Dermis microvascular lymphatic vessel endothelial cell (primary cell): ENCODE measurements at regions not wholly inside any gene's neighbourhood (a gene's known extent, or its start where the extent isn't known, plus 50 kb on each side); places are given as distances from the start of the nearest gene placed in this dataset.

Source experiments
- DNase-seq, 2 donors: peaks; one replicate each; pipeline versions ENCODE4 v3.0.0 to v3.0.0-alpha.2; 2010; ENCODE audit warnings: low read depth in 2 of 2

GRCh38 chr11:97263183-97263858 lies 873.5 kb downstream of the JRKL start:
- no peak for DNase-seq

- no peak for DNase-seq
These were observed 879.7 kb downstream of the JRKL start for GRCh38 chr11:97269527-97269926.

GRCh38 chr11:97279341-97279740 lies 889.5 kb downstream of the JRKL start:
- no peak for DNase-seq

- DNase-seq, result no peak
These were observed 890.5 kb downstream of the JRKL start for GRCh38 chr11:97280347-97280746.

GRCh38 chr11:97289823-97290222 lies 900.0 kb downstream of the JRKL start:
- DNase-seq, result no peak

GRCh38 chr11:97290464-97291041 lies 900.7 kb downstream of the JRKL start:
- DNase-seq, result no peak

GRCh38 chr11:97296301-97296700 lies 906.5 kb downstream of the JRKL start:
- no peak for DNase-seq

- no peak for DNase-seq
These were observed 919.5 kb downstream of the JRKL start for GRCh38 chr11:97309291-97309690.

GRCh38 chr11:97325693-97326092 lies 935.9 kb downstream of the JRKL start:
- no peak for DNase-seq

GRCh38 chr11:97332271-97332670 lies 942.5 kb downstream of the JRKL start:
- no peak for DNase-seq

- DNase-seq, result no peak
These were observed 946.3 kb downstream of the JRKL start for GRCh38 chr11:97336064-97336463.

- DNase-seq, result no peak
These were observed 955.2 kb downstream of the JRKL start for GRCh38 chr11:97345032-97345431.

- no peak for DNase-seq
These were observed 959.4 kb downstream of the JRKL start for GRCh38 chr11:97349201-97349600.

GRCh38 chr11:97351939-97352338 lies 962.1 kb downstream of the JRKL start:
- no peak for DNase-seq

- no peak for DNase-seq
These were observed 964.2 kb downstream of the JRKL start for GRCh38 chr11:97354026-97354425.

- DNase-seq, result no peak
These were observed 964.8 kb downstream of the JRKL start for GRCh38 chr11:97354576-97354975.

GRCh38 chr11:97355230-97355629 lies 965.4 kb downstream of the JRKL start:
- DNase-seq, result no peak

- no peak for DNase-seq
These were observed 966.3 kb downstream of the JRKL start for GRCh38 chr11:97356144-97356543.

- DNase-seq, result no peak
These were observed 969.2 kb downstream of the JRKL start for GRCh38 chr11:97359016-97359415.

- DNase-seq, result peak in 1 of 2 donors; percentile 17
These were observed 972.1 kb downstream of the JRKL start for GRCh38 chr11:97361812-97362378.

GRCh38 chr11:97363331-97363730 lies 973.5 kb downstream of the JRKL start:
- no peak for DNase-seq

GRCh38 chr11:97364047-97364446 lies 974.2 kb downstream of the JRKL start:
- DNase-seq, result peak; percentile 28 to 71

GRCh38 chr11:97367406-97368083 lies 977.7 kb downstream of the JRKL start:
- no peak for DNase-seq
